COLO829 (cell line): ENCODE measurements at regions not wholly inside any gene's neighbourhood (a gene's known extent, or its start where the extent isn't known, plus 50 kb on each side); places are given as distances from the start of the nearest gene placed in this dataset.

Experiments
- DNase-seq: peaks from one replicate; pipeline ENCODE4 v3.0.0; 2012; ENCODE audit warnings: low spot score

DNA sequence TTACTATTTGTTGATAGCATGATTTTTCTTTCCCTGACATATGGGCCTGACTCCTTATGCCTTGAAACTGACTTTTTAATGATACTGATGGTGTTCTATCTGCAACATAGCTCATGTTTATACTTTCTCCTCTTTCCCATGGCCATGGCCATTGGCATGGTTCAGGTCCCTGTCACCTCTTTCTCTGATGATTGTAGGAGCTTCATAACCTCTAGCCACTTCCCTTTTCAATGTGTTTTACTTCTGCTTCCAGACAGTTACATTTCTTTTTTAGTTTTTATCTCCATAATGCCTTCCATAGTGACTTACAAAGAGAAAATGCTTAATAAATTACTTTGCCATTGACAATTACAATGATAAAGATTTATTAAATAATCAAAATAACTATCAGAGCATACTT, 177.9 kb upstream of the SETBP1 start:
- DNase-seq, result no peak

DNA sequence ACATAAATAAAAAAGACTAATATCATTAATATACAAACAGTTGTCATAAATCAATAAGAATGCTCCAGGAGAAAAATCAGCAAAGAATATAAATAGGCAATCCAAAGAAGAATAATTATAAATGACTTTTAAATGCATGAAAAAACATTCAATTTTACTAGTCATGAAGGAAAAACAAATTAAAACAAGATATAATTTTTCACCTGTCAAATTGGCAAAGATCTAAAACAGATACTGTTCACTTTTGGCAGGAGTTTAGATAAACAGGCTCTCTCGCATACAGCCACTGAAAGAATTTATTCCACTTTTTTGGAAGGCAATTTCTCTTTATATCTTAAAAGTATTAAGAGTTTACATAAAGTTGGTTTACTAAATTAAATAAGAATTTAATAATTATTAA, 176.8 kb upstream of the SETBP1 start:
- no peak for DNase-seq

DNA sequence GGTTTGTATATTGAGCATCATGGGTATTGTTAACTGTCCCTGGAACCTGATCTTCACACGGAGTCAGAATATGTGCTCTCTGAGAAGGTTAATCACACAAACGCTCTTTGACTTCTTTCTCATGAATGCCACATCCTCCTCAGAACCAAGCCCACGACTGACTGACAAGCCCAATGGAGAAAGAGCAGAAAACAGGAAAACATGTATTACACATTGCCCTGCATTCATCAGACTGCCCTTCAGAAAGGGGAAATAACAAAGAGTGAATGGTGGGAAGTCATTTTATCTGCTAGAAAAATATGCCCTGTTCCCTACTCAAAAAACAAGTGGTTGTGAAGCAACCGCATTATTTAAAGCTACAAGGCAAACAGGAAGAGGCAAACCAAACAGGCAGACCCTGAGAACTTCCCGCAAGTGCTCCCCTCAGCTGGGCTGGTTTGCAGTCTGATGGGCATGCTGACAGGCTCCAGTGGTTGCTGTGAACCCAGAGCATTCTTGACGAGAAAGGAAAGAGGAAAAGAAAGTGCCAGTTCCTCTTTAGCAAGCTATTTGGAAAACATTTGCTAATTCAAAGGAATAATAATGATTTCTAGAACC, 172.9 kb upstream of the SETBP1 start:
- no peak for DNase-seq

DNA sequence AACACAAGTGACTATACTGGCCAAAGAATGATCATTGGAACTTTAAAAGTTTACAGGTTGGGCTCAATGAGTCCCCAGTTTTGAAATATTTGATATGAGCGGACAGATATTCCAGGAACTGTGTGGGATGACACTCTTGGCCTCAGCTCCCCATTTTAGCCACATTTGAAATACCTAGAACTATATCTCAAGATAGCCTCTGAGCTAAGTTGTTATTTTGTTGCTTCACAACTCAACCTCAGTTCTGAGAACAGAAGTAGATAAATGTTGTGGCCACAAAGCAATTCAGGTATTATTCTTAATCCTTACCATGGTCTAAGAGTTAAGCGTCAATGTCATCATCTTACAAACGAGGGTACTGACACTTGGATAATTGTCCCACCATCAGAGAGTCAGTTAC, 172.2 kb upstream of the SETBP1 start:
- no peak for DNase-seq

DNA sequence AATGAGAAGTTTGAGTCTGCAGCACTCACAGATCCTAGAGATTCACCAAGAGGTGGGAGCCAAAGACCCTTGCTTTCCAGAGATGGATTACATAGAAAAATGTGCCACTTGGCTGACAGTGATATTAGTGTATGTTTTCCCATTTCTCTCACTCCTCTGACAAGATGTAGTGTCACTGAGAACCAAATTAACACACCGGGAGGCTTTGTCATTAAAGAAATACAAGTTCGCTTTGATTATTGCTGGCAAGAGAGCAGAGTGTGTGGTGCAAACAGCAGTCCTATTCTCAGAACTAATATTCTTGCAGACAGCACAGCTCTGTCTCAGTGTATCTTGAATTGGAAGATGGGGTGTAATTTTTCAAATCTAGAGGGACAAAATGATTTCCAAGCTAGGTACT, 171.6 kb upstream of the SETBP1 start:
- no peak for DNase-seq

DNA sequence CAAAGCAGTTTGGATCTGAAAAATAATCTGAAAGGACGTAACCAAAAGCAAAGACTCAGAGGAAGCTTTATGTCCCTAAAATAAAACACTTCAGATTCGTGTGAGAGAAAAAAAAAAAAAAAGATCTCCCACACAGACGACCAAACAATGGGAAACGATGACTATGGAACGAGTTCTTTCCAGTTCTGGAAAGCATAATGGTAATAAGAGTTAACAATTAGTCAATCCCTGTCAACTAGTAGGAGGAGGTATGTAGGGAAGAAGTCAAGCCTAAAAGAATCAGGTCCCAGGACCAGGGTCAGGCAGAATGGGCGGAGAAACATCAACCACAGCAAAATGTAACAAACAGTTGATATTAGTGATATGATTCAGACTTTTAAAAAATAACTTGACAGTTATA, 170.3 kb upstream of the SETBP1 start:
- no peak for DNase-seq

DNA sequence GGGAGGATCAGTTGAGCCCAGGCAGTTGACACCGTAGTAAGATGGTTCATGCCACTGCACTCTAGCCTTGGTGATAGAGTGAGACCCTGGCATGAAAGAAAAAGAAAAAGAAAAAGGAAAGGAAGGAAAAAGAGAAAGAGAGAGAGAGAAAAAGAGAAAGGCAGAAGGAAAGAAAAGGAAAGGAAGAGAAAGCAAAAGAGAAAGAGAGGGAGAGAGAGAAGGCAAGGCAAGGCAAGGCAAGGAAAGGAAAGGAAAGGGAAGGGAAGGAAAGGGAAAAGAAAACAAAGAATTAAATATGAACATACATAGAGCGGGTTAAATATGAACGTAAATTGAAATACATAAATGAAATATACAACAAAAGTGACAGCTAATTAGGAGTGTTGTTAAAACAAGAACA, 167.5 kb upstream of the SETBP1 start:
- no peak for DNase-seq

DNA sequence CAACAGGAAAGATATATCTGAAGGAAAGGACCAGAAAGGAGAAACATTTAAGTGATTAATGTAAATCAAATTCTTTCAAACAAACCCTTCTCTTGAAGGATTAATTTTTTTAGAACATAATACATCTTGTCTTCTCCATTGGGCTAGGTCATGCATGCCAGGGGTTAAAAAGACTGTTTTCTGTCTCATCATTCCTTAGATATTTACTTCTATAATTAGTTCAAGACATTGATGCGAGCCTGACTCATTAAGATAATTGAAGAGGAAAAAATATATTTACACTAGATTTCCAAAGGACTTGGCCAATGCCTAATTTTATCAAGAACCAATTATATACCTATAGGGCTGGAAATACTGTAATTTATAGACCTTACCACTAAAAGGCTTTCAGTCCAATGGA, 166.6 kb upstream of the SETBP1 start:
- DNase-seq, result no peak

DNA sequence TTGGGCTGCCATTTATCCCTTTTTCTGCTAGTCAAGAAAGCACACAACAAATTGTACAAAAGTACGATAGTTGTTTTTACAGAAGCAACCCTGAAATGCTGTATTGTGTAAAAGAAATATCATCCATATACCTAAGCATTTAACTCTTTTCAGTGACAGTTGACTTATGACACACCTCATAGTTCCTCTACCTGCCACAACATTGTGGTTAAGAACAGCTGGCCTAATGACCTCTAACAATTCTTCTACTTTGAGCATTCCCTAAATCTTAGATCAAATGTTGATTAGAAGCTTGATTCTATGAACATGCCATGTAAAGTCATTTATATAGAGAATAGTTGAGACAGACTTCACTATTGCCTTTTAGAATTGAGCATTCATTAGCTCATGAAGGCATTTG, 165.9 kb upstream of the SETBP1 start:
- no peak for DNase-seq

DNA sequence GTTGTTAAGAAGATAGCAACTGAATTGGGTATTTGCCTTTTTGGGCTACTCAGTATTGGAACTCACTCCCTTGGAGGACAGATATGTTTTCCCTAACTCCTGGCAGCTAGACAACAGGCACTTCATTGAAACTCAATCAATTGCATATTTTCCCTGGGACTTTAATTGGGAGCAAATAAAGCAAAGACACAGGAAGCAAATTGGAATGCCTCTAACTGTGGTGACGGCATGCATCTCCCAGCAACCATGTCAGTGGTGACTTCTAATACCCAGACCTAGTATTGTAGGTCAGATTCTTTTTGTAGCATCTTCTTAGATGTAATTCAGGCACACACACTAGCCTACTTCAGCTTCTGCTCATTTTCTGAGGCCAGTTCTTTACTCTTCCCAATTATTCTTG, 164.2 kb upstream of the SETBP1 start:
- DNase-seq, result no peak

DNA sequence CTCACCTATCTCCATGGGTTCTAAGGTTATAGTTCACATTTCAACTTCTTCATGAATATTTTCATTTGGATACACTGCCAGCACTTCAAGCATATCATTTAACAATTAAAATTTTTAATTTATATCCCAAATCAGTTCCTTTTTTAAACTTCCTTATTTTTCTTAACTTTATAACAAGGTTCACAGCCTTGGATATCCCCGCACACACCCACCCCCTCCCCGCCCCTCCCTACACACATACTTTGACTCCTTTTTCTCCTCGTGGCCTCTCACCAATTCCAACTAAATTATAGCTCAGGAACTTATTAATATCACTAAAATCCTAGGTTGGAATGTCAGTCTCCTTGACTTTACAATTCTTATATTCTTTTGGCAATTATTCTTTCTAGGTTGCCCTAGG, 163.6 kb upstream of the SETBP1 start:
- no peak for DNase-seq

DNA sequence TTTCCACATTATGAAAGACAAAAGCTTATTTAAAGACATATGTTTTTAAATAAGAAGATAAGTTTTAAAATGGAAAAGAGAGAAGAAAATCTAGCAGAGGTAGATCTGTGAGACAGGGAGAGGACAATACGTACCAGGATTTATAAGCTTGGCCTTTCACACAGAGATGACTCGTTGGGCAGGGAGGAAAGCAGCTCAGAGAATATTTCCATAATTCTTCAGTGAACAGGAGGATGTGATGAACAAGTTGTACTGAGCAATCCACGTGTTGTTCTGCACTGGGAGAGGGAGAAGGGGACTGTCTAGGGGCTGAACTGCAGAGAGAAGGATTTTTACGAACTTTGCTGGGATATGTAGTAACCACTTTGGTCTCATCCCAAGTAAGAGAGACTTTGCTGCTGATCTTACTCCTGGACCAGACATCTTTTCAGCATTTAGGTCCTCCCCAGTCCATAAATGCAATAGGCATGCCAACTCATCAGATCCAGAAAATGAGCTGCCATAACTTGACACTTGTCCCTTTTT, 162.5 kb upstream of the SETBP1 start:
- no peak for DNase-seq

DNA sequence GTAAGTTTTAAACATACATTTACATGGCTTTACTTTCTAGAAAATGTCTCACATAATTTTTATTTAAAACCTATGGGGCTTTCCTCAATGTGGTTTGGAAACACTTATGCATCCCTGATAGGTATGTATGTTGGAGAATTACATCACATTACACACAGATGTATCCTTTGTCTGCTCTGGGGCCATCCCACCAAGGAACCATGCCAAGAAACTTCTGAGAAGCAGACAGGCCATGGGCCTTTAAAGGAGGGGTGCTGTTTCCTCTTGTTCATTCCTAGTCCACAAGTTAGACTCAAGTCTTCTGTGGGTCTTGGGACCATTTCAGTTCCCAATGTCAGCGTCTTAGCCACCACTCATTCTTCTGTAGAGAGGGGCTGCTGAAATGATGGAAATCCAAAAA, 162.0 kb upstream of the SETBP1 start:
- no peak for DNase-seq

DNA sequence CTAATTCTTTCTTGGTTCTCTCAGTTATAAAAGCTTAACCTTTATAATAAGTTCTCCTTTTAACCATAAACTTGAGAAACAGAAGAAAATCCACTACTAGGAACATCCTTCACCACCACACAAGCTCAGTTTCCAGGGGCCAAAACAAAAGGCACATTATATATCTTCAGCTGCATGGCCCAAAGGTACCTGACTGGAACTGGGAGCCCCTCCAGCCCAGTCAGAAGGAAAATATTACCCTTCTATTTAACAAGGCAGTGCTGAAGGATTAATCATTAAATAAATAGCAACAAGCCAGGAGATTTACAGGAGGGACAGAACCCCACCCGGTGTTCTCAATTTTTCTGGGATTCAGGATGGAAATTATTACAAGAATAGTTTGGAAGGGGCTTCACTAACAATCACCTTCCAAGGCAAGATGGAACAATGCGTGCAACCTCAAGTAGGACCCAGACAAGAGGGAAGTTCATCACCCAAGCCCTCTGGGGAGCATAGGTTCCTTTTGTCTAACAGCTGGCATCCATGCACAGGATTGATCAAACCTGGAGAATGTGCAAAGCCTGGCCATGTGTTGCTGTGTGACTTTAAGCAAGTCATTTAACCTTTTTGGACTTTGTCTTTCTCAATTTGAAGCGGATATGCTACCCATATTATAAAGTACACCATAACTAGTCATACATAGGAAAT, 159.6 kb upstream of the SETBP1 start:
- DNase-seq, result no peak

DNA sequence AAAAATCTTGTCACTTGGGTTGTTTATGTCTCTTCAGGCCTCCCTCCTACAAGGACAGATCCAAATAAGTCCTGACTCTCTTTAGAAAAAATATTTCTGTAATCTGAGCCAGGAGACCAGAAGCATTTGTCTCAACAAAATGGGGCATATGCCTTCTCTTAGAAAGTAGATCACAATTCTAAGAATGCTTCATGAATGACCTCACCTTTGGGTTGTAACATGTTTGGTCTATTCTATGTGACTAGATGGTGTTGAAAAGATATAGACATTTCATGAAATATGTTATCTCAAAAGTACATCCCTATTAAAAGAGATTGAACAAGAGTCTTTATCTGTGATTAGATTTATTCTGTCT, 159.0 kb upstream of the SETBP1 start:
- DNase-seq, result no peak

DNA sequence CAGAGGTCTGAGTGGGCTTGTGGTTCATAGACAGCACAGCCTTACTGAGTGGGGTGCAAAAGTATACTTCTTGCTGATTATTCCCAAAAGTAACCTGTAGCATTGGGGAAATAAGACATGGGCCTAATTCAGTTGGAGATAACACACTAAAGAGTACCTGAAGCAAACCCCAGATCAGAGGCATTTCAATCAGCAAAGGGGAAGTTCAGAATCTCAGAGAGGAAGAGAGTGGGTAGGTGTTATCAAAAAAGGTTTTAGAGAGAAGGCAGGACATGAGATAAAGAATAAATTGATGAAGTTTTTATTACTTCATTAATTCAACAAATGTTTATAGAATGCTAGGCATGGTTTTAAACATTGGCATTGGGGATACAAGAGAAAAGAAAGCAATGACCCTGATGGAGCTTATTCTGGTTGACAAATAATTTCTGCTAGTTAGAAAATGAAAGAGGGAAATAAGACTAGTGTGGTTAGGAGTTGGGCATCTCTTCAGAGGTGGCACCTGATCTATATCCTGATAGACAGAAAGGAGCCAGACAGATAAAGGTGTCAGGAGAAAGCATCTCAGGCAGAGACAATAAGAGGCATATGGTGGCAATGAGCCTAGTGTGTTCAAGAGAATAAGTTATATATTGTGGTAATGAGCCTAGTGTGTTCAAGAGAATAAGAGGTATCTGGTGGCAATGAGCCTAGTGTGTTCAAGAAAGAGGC, 153.8 kb upstream of the SETBP1 start:
- no peak for DNase-seq

DNA sequence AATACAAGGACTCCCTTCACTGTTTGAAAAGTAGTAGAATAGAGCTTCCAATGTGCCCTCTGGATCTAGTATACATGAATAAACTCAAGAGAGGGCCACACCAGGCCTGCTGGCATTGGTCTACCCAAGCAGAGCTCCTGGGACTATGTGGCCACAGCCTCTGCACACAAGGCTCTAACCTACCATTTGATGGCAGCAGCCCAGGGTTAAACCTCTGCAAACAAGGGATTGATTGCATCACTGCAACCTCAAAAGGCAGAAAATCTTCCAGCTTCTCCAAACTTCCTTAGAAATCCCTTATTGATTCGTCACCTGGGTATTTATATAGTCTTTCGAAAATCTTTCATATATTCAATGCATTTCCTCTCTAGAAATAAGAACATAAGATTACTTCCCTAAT, 147.6 kb upstream of the SETBP1 start:
- no peak for DNase-seq

DNA sequence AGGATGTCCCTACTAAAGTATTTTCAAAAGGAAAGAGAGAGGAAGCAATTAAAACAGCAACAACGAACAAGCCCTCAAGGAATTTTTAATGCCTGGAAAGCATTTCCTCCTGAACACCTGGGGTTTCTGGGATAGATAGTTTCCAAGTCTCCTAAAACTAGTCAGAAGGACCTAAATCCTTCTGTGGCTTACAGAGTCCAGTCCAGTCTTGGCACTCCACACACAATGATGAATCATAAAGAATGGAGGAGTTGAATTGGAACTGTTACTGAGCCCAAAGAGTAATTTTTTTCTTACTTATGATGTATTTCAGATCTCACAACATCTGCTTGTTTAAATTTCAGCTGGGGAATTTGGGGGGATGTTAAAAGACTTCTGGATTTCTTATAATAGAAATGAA, 144.6 kb upstream of the SETBP1 start:
- no peak for DNase-seq

DNA sequence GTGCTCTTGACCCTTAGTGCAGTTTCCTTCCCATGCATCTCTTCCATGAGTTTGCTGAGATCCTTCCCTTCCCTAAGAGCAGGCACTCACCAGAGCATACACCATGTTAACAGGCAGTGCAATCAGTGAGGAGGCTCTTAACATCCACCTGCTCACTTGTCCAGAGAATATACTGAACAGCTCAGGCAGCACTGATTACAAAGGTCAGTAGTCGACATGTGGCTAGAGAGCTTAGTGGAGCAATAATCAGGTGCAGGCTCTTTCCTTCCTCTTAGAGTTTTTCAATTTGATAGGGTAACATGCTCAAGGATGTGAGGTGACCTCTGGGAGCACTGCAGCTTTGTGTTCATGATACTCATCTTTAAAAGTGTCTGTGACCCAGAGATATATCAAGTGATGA, 144.1 kb upstream of the SETBP1 start:
- no peak for DNase-seq

DNA sequence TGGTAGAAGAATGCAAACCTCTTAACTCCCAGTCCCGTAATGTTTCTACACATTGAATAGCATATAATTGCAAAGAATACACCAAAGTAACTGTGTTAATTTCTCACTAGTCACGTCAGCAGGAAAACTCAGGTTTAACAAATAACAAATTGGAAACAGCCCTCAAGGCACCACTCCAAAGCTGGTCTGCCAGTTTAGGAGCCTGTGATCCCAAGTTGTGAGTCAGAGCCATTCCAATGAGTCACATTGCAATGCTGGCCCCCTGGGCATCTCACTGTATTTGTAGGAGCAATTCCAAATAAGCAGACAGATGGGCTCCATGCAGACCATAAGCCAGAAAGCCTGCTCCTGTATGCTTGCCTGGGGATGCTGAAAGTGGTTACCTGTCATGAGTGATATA, 143.2 kb upstream of the SETBP1 start:
- DNase-seq, result no peak

DNA sequence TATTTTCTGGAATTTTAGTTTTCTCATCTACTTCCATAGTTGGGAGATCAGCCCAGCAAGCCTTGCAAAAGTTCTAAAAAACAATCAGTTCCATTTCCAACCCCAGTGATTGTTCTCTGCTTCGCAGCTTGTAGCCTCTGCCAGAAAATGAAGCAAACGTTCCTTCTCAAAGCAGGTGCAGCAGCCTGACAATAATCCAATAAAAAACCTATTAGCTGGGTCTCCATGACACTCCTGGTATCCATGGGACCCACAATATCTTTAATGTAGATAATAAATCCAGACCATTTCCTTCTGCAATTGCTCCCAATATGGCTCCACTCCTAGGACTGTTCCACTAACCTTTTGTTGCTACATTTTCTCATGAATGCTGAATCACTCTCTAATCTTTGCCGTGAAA, 140.8 kb upstream of the SETBP1 start:
- DNase-seq, result no peak

DNA sequence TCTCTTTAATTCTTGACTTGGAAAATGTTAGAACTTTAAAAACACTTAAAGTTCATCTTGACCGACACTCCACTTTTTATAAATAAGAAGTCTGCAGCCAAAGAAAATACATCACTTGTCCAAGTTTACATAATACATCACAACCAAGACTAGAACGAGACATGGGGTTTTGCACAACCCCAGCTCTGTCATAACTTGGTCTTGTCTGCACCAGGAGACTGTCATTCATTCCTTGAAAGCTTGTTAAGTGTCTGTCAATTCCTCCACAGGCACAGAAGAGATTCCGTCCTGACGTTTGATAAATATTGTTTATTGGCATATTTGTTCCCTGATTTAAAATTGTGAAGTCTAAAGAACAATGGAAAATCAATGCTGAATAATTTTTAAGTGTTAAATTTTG, 139.5 kb upstream of the SETBP1 start:
- no peak for DNase-seq

DNA sequence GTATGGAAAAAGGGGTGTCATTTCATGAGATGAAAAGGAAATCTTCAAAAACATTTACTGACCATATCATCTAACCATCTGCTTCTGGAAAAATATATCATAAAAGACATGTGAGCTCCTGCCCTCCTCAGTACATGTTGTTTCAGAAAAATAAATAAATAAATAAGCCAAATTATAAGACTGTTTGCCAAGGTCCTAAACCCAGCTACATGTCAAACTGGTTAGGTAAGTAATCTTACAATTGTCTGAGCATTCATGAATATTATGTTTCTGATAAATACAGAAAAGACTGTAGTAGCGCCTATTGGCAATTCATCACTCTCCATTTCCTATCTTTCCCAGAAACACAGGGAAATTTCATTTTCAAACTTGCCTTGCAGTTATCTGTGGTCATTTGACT, 138.9 kb upstream of the SETBP1 start:
- no peak for DNase-seq

DNA sequence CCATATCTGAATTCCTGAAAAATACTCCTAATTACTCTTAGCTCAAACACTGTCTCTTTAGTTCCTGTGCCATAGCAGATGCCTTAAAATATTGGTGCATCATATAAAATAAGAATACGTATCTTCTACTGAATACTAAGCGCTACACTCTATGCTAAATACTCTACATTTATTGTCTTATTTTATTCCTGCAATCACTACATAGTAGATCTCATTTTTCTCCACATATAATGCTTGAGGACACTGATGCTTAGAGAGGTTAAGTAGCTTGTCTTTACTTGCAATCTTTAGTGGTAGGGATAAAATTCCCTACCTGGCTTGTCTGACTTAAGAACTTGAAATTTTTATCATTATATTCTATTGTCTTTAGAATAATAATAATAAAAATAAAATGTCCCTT, 137.3 kb upstream of the SETBP1 start:
- DNase-seq, result no peak
